Ovary (tissue), 7 donors: ENCODE measurements at regions not wholly inside any gene's neighbourhood (a gene's known extent, or its start where the extent isn't known, plus 50 kb on each side); places are given as distances from the start of the nearest gene placed in this dataset.
"Not testable (repeated sequence)": the region's sequence is repeated elsewhere in the genome, so short reads cannot be mapped to it uniquely, and the experiment has no call there.

Experiments
- DNase-seq, 5 donors: peaks; one replicate each; pipeline ENCODE4 v3.0.0-alpha.2; 2019 to 2020
- H3K27ac ChIP-seq, 2 donors: fragments of 200-600 bp; one replicate each; pipeline versions ENCODE4 v1.5.1 to v1.8.0; 2019 to 2022
- H3K27me3 ChIP-seq: fragments of 200-600 bp; one replicate; pipeline ENCODE4 v1.8.0; 2022
- H3K36me3 ChIP-seq: fragments of 200-600 bp; sonication (generic); one replicate; pipeline ENCODE4 v1.5.1; 2019
- H3K4me1 ChIP-seq: one replicate; pipeline ENCODE4 v1.8.1; 2013; ENCODE audit warnings: mild to moderate bottlenecking, moderate library complexity; ENCODE audit not compliant: insufficient read depth
- H3K4me3 ChIP-seq: fragments of 200-600 bp; sonication (generic); one replicate; pipeline ENCODE4 v1.5.1; 2017
- H3K9me3 ChIP-seq, 2 donors: fragments of 200-600 bp in 1 of 2; sonication (generic) in 1 of 2; one replicate each; pipeline versions ENCODE4 v1.5.1 to v1.8.1; 2013 to 2019; ENCODE audit warnings: mild to moderate bottlenecking in 1 of 2, moderate library complexity in 1 of 2
- CTCF ChIP-seq, 3 donors: fragments of 450-650 bp in 2 of 3; fragments of 200-600 bp in 1 of 3; IDR thresholded peaks; one replicate each; pipeline versions ENCODE4 v1.5.1 to v1.8.0; 2016 to 2022; ENCODE audit warnings: antibody characterized with exemption in 3 of 3, mild to moderate bottlenecking in 1 of 3
- EP300 ChIP-seq: sonication (generic); formaldehyde crosslinking; IDR thresholded peaks from one replicate; pipeline ENCODE4 v1.6.1; 2017; ENCODE audit warnings: antibody characterized with exemption
- POLR2A ChIP-seq: fragments of 450-650 bp; IDR thresholded peaks from one replicate; pipeline ENCODE4 v1.6.1; 2017; ENCODE audit warnings: antibody characterized with exemption, mild to moderate bottlenecking, moderate library complexity
- WGBS, 3 donors: extraction: QIAGEN DNeasy Blood & Tissue Kit in 1 of 3; methylation state at CpG; one replicate each; pipeline versions ENCODE4 v1.1.5 to v1.1.7; 2013 to 2017; 5-methylcytosine and 5-hydroxymethylcytosine counted together
- intact Hi-C, 4 donors: fragments of 100-400 bp; cut with DNase I; formaldehyde crosslinking; loops; one replicate each; pipeline versions ENCODE4 v1.11.0 to v1.15.1; 2022 to 2023
- donor health status: DM: no; HTN: no; CAD: no; lungs with moderate emphysema.
- donor health status: DM: no; HTN: no; CAD: no.
- donor health status: Bipolar disorder and iron deficiency.
- donor health status: DM: no; HTN: no; CAD: no.
- donor health status: DM: yes; HTN: yes; CAD: no.

GRCh38 chr4:117577686-117578311 lies 456.5 kb upstream of the NDST3 start:
- DNase-seq, result no peak
- no peaks in the 10 kb centered on the region for H3K4me1 ChIP-seq
- WGBS, 3 donors, result 38 to 43% (median 40%) methylated on average over 2 of the region's 2 CpGs
- H3K4me3 ChIP-seq, result no peak overlapping the region
- H3K27ac ChIP-seq, result no peak overlapping the region
- no peaks in the 10 kb centered on the region for H3K9me3 ChIP-seq
- no peaks in the 10 kb centered on the region for H3K27me3 ChIP-seq
- intact Hi-C loops, result no loop called here
- TF ChIP-seq POLR2A (no peak), EP300 (no peak), CTCF (IDR thresholded peaks at IDR 0.05) (no peak)
- no peaks in the 10 kb centered on the region for H3K36me3 ChIP-seq

GRCh38 chr4:117588771-117589170 lies 445.5 kb upstream of the NDST3 start:
- Histone ChIP-seq H3K4me1 (no peaks in the 10 kb centered on the region), H3K27me3 (no peaks in the 10 kb centered on the region), H3K27ac (no peak overlapping the region), H3K9me3 (no peaks in the 10 kb centered on the region), H3K36me3 (no peaks in the 10 kb centered on the region), H3K4me3 (no peak overlapping the region)
- WGBS, 3 donors, result 19 to 26% (median 25%) methylated on average over 4 of the region's 4 CpGs
- no peak for TF ChIP-seq EP300
- TF ChIP-seq POLR2A, result no peak
- TF ChIP-seq CTCF (IDR thresholded peaks at IDR 0.05), result no peak
- no peak for DNase-seq
- intact Hi-C loops, result no loop called here

GRCh38 chr4:117596917-117597480 lies 437.3 kb upstream of the NDST3 start:
- WGBS, 3 donors, result 84 to 92% (median 91%) methylated on average over 7 of the region's 7 CpGs
- no peak for TF ChIP-seq EP300
- TF ChIP-seq CTCF (IDR thresholded peaks at IDR 0.05), result no peak
- TF ChIP-seq POLR2A, result no peak
- H3K27ac ChIP-seq, result no peak overlapping the region
- no peaks in the 10 kb centered on the region for H3K27me3 ChIP-seq
- H3K9me3 ChIP-seq, result no peaks in the 10 kb centered on the region
- intact Hi-C loops, result no loop called here
- H3K4me1 ChIP-seq, result no peaks in the 10 kb centered on the region
- H3K4me3 ChIP-seq, result no peak overlapping the region
- DNase-seq, result no peak
- no peaks in the 10 kb centered on the region for H3K36me3 ChIP-seq

- WGBS, 3 donors, result 92 to 97% (median 93%) methylated on average over 2 of the region's 2 CpGs
These were observed 434.9 kb upstream of the NDST3 start for GRCh38 chr4:117599393-117599792.

GRCh38 chr4:117600936-117601335 lies 433.4 kb upstream of the NDST3 start:
- H3K9me3 ChIP-seq, DNase-seq, H3K36me3 ChIP-seq, intact Hi-C loops, H3K27ac ChIP-seq, H3K4me1 ChIP-seq, H3K27me3 ChIP-seq, H3K4me3 ChIP-seq: not testable (repeated sequence)
- 59 to 66% (median 62%) methylated on average over 4 of the region's 4 CpGs for WGBS, 3 donors

More at GRCh38 chr4:117599393-117599792, 434.9 kb upstream of the NDST3 start:
- H3K4me1 ChIP-seq, intact Hi-C loops, H3K27me3 ChIP-seq, DNase-seq, H3K36me3 ChIP-seq, H3K4me3 ChIP-seq, H3K9me3 ChIP-seq, H3K27ac ChIP-seq: not testable (repeated sequence)
